HCT116 (cell line): ENCODE measurements at regions not wholly inside any gene's neighbourhood (a gene's known extent, or its start where the extent isn't known, plus 50 kb on each side); places are given as distances from the start of the nearest gene placed in this dataset.

Experiments
- ATAC-seq: fragments of 200-7000 bp; cut with Tn5 transposase; 2 replicates; pipeline ENCODE4 v1.9.1; 2020; ENCODE audit warnings: mild to moderate bottlenecking, moderate library complexity
- BruUV-seq: library from RNA; stranded (reverse); fragments of 400-500 nt; replicated peaks from 2 replicates; lab custom pipeline; 2021; lab: Mats Ljungman, UMichigan
- CTCF ChIA-PET: fragments of 300-600 bp; sonication (Branson Sonifier 250); formaldehyde crosslinking; loops from one replicate; lab custom pipeline; 2021; ENCODE audit warnings: antibody characterized with exemption; lab: Charles Lee
- POLR2A ChIA-PET: fragments of 300-600, 350-600 bp; sonication (Branson Sonifier 250); formaldehyde crosslinking; loops from one replicate; lab custom pipeline; 2021; ENCODE audit warnings: antibody characterized with exemption; lab: Charles Lee
- RAD21 ChIA-PET, 2 experiments: fragments of 300-600 bp; sonication (Branson Sonifier 250); formaldehyde crosslinking; loops; one replicate each; lab custom pipeline; 2023; ENCODE audit warnings: low total read pairs in 2 of 2; ENCODE audit not compliant: uncharacterized antibody in 2 of 2, unreplicated experiment in 2 of 2, low non-redundant PET in 1 of 2; lab: Charles Lee
- DNase-seq: peaks from one replicate; pipeline ENCODE4 v3.0.0-alpha.2; 2010; ENCODE audit warnings: low read depth, low spot score
- H2AFZ ChIP-seq: fragments of 200-600 bp; shearing (Covaris generic), sonication (generic); 2 replicates; pipeline ENCODE4 v1.6.1; 2017; ENCODE audit warnings: low read depth, mixed run types, mixed read lengths, antibody characterized with exemption, low read length; ENCODE audit not compliant: poor library complexity, severe bottlenecking
- H3K27ac ChIP-seq: 2 replicates; pipeline ENCODE4 v1.5.1; 2012; ENCODE audit warnings: low read depth, low read length
- H3K27me3 ChIP-seq: fragments of 200-600 bp; sonication (generic); 2 replicates; pipeline ENCODE4 v1.6.1; 2016; ENCODE audit warnings: mixed run types, low read length, mixed read lengths; ENCODE audit not compliant: insufficient read depth
- H3K36me3 ChIP-seq, 2 experiments: fragments of 200-500 bp in 1 of 2; fragments of 200-600 bp in 1 of 2; sonication (Bioruptor generic) in 1 of 2; sonication (generic) in 1 of 2; 2 replicates each; pipeline versions ENCODE4 v1.5.1 to v1.6.1; 2014 to 2016; ENCODE audit warnings: low read length in 2 of 2, inconsistent platforms in 1 of 2, mixed read lengths in 1 of 2, mixed run types in 1 of 2; ENCODE audit not compliant: insufficient read depth in 2 of 2, control insufficient read depth in 1 of 2
- H3K4me1 ChIP-seq, 2 experiments: fragments of 200-600 bp in 1 of 2; sonication (generic) in 1 of 2; 2 replicates each; pipeline versions ENCODE4 v1.5.1 to v1.6.1; 2012 to 2017; ENCODE audit warnings: low read length in 2 of 2, inconsistent platforms in 1 of 2, mild to moderate bottlenecking in 1 of 2, mixed read lengths in 1 of 2, mixed run types in 1 of 2, moderate library complexity in 1 of 2; ENCODE audit not compliant: insufficient read depth in 2 of 2, control insufficient read depth in 1 of 2
- H3K4me2 ChIP-seq: fragments of 200-600 bp; sonication (generic); 2 replicates; pipeline ENCODE4 v1.6.1; 2017; ENCODE audit warnings: mixed run types, low read length, mixed read lengths
- H3K4me3 ChIP-seq, 2 experiments: fragments of 200-600 bp in 1 of 2; sonication (generic) in 1 of 2; replicated peaks in 1 of 2; 2 replicates each; pipeline ENCODE4 v1.5.1; 2011 to 2016; ENCODE audit warnings: low read length in 2 of 2, control low read depth in 1 of 2, low read depth in 1 of 2, mild to moderate bottlenecking in 1 of 2, mixed read lengths in 1 of 2, mixed run types in 1 of 2
- H3K79me2 ChIP-seq: fragments of 200-600 bp; sonication (generic); 2 replicates; pipeline ENCODE4 v1.6.1; 2017; ENCODE audit warnings: mild to moderate bottlenecking, mixed run types, low read length, moderate library complexity, mixed read lengths; ENCODE audit not compliant: insufficient read depth
- H3K9ac ChIP-seq: fragments of 200-600 bp; sonication (generic); 2 replicates; pipeline ENCODE4 v1.6.1; 2016; ENCODE audit warnings: low read length, mixed read lengths
- H3K9me2 ChIP-seq: fragments of 200-600 bp; sonication (generic), shearing (Covaris generic); 2 replicates; pipeline ENCODE4 v1.6.1; 2017; ENCODE audit warnings: mixed run types, mild to moderate bottlenecking, moderate library complexity; ENCODE audit not compliant: insufficient read depth
- H3K9me3 ChIP-seq, 2 experiments: fragments of 200-500 bp in 1 of 2; fragments of 200-600 bp in 1 of 2; sonication (Bioruptor generic) in 1 of 2; sonication (generic) in 1 of 2; 2 replicates each; pipeline ENCODE4 v1.6.1; 2014 to 2017; ENCODE audit warnings: low read length in 2 of 2, mixed read lengths in 2 of 2, inconsistent platforms in 1 of 2, low read depth in 1 of 2, mild to moderate bottlenecking in 1 of 2, mixed run types in 1 of 2, moderate library complexity in 1 of 2; ENCODE audit not compliant: control insufficient read depth in 1 of 2, insufficient read depth in 1 of 2
- H4K20me1 ChIP-seq: fragments of 200-600 bp; sonication (generic), shearing (Covaris generic); 2 replicates; pipeline ENCODE4 v1.6.1; 2017; ENCODE audit warnings: mixed run types, mild to moderate bottlenecking, moderate library complexity; ENCODE audit not compliant: insufficient read depth
- CBX3 ChIP-seq: IDR thresholded peaks from 2 replicates; pipeline ENCODE4 v1.6.1; 2012; ENCODE audit warnings: low read depth
- CEBPB ChIP-seq: IDR thresholded peaks from 2 replicates; pipeline ENCODE4 v1.6.1; 2012; ENCODE audit warnings: low read depth
- EGR1 ChIP-seq: IDR thresholded peaks from 2 replicates; pipeline ENCODE4 v1.6.1; 2012; ENCODE audit warnings: low read depth
- ELF1 ChIP-seq: IDR thresholded peaks from 2 replicates; pipeline ENCODE4 v1.6.1; 2012; ENCODE audit warnings: low read depth, borderline replicate concordance
- EZH2 ChIP-seq: fragments of 200-600 bp; sonication (generic); IDR thresholded peaks from 2 replicates; pipeline ENCODE4 v1.6.1; 2017; ENCODE audit warnings: antibody characterized with exemption, mixed run types
- FOSL1 ChIP-seq: IDR thresholded peaks from 2 replicates; pipeline ENCODE4 v1.6.1; 2012; ENCODE audit warnings: low read depth
- JUND ChIP-seq: IDR thresholded peaks from 2 replicates; pipeline ENCODE4 v1.6.1; 2012
- POLR2AphosphoS5 ChIP-seq: IDR thresholded peaks from 2 replicates; pipeline ENCODE4 v1.6.1; 2011; ENCODE audit warnings: mild to moderate bottlenecking, low read depth, low read length, moderate library complexity
- RAD21 ChIP-seq: IDR thresholded peaks from 2 replicates; pipeline ENCODE4 v1.6.1; 2012; ENCODE audit warnings: low read depth, mild to moderate bottlenecking
- SP1 ChIP-seq: IDR thresholded peaks from 2 replicates; pipeline ENCODE4 v1.6.1; 2012; ENCODE audit warnings: low read depth
- SRF ChIP-seq: IDR thresholded peaks from 2 replicates; pipeline ENCODE4 v1.6.1; 2012; ENCODE audit warnings: low read depth
- TCF7L2 ChIP-seq: IDR thresholded peaks from 2 replicates; pipeline ENCODE4 v1.7.0; 2011; ENCODE audit warnings: borderline replicate concordance, inconsistent platforms; ENCODE audit not compliant: insufficient read depth, insufficient read length; ENCODE audit errors: extremely low read depth
- YY1 ChIP-seq: IDR thresholded peaks from 2 replicates; pipeline ENCODE4 v1.6.1; 2011; ENCODE audit warnings: low read length, low read depth, moderate library complexity, mild to moderate bottlenecking; ENCODE audit not compliant: insufficient replicate concordance; ENCODE audit errors: extremely low read depth
- ZNF274 ChIP-seq: fragments of 200-500 bp; sonication (Bioruptor generic); IDR thresholded peaks from 2 replicates; pipeline ENCODE4 v1.6.1; 2014; ENCODE audit warnings: mild to moderate bottlenecking, low read depth, low read length, inconsistent platforms
- intact Hi-C: fragments of 100-400 bp; cut with micrococcal nuclease; formaldehyde crosslinking; loops from 2 replicates; pipeline ENCODE4 v1.10.0; 2022
- TF ChIP-seq, protein P1 (sequence below), 3 experiments: fragments of 200-600 bp in 1 of 3; sonication (generic) in 1 of 3; IDR thresholded peaks in 2 of 3; conservative IDR thresholded peaks in 1 of 3; 2 replicates each; pipeline ENCODE4 v1.5.1; 2012 to 2017; ENCODE audit warnings: low read depth in 2 of 3, low read length in 2 of 3, antibody characterized with exemption in 1 of 3, borderline replicate concordance in 1 of 3, control low read depth in 1 of 3, mild to moderate bottlenecking in 1 of 3, mixed read lengths in 1 of 3, mixed run types in 1 of 3, moderate library complexity in 1 of 3; ENCODE audit not compliant: insufficient read depth in 1 of 3
- TF ChIP-seq, protein P2 (sequence below): IDR thresholded peaks from 2 replicates; pipeline ENCODE4 v1.6.1; 2011; ENCODE audit warnings: mild to moderate bottlenecking, low read length, moderate library complexity; ENCODE audit not compliant: insufficient replicate concordance; ENCODE audit errors: extremely low read depth

DNA sequence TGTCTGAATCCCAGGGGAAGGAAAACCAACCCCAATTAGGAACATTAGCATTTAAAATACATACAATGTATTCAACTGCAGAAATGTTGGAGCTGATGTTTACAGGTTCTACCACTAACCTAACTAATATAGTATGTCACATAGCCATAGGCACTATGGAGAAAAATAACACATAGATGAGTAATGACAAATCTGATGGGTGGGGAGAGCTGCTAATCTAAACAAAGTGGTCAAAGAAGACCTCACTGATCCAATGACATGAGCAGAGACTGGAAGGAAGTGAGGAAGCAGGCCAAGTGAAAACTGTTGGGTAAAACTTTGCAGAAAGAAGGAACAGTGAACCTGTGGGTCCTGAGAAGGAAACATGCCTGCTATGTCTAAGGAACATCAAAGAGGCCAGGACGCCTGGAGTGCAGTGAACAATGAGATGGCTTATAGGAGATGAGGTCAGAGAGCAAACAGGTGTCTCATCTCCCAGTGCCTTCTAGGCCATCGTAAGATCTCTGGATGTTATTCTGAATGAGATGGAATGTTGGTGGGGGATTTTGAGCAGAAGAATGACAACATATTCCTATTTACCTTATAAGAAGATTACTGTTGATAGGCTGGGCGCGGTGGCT is 135.7 kb downstream of the ALDH8A1 start:
- Histone ChIP-seq H3K79me2 (no peaks in the 10 kb centered on the region), H3K4me3 (no peak overlapping the region), H3K4me1 (peaks cover 0 to 5% of the 10 kb centered on the region in 2 experiments; a peak in 1 of 4 replicates), H2AFZ (no peak overlapping the region), H3K27me3 (no peaks in the 10 kb centered on the region), H3K36me3 (no peaks in the 10 kb centered on the region), H3K9ac (no peak overlapping the region), H3K9me2 (no peaks in the 10 kb centered on the region), H3K9me3 (no peaks in the 10 kb centered on the region), H4K20me1 (no peaks in the 10 kb centered on the region), H3K4me2 (no peak overlapping the region), H3K27ac (no peak overlapping the region)
- TF ChIP-seq EZH2 (no peak), ELF1 (no peak), CEBPB (no peak), POLR2AphosphoS5 (no peak), ZNF274 (no peak), FOSL1 (no peak), EGR1 (no peak), RAD21 (no peak), CBX3 (no peak), JUND (no peak), SP1 (no peak), TCF7L2 (no peak), YY1 (no peak), SRF (no peak)
- TF ChIP-seq, protein P1, sequence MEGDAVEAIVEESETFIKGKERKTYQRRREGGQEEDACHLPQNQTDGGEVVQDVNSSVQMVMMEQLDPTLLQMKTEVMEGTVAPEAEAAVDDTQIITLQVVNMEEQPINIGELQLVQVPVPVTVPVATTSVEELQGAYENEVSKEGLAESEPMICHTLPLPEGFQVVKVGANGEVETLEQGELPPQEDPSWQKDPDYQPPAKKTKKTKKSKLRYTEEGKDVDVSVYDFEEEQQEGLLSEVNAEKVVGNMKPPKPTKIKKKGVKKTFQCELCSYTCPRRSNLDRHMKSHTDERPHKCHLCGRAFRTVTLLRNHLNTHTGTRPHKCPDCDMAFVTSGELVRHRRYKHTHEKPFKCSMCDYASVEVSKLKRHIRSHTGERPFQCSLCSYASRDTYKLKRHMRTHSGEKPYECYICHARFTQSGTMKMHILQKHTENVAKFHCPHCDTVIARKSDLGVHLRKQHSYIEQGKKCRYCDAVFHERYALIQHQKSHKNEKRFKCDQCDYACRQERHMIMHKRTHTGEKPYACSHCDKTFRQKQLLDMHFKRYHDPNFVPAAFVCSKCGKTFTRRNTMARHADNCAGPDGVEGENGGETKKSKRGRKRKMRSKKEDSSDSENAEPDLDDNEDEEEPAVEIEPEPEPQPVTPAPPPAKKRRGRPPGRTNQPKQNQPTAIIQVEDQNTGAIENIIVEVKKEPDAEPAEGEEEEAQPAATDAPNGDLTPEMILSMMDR (IDR thresholded peaks at IDR 0.05 in 2 of 3, conservative IDR thresholded peaks at IDR 0.05 in 1 of 3; ENCODE audit: borderline replicate concordance in 1 of 3, insufficient read depth in 1 of 3, low read depth in 2 of 3, low read length in 2 of 3): no peak
- TF ChIP-seq, protein P2, sequence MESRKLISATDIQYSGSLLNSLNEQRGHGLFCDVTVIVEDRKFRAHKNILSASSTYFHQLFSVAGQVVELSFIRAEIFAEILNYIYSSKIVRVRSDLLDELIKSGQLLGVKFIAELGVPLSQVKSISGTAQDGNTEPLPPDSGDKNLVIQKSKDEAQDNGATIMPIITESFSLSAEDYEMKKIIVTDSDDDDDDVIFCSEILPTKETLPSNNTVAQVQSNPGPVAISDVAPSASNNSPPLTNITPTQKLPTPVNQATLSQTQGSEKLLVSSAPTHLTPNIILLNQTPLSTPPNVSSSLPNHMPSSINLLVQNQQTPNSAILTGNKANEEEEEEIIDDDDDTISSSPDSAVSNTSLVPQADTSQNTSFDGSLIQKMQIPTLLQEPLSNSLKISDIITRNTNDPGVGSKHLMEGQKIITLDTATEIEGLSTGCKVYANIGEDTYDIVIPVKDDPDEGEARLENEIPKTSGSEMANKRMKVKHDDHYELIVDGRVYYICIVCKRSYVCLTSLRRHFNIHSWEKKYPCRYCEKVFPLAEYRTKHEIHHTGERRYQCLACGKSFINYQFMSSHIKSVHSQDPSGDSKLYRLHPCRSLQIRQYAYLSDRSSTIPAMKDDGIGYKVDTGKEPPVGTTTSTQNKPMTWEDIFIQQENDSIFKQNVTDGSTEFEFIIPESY: no peak
- intact Hi-C loops: no loop called here
- DNase-seq: no peak
- ChIA-PET POLR2A (no interaction called here), CTCF (no interaction called here), RAD21 (no interaction called here)
- no TSS peak for BruUV-seq
- ATAC-seq: no peak
